CD14-positive monocyte (primary cell): ENCODE measurements at regions not wholly inside any gene's neighbourhood (a gene's known extent, or its start where the extent isn't known, plus 50 kb on each side); places are given as distances from the start of the nearest gene placed in this dataset.

ENCODE experiments used
- DNase-seq, 3 donors: peaks; one replicate each; pipeline ENCODE4 v3.0.0-alpha.2; 2011 to 2022
- H2AFZ ChIP-seq: 2 replicates; pipeline ENCODE4 v1.6.0; 2012; ENCODE audit warnings: mild to moderate bottlenecking, low read depth, low read length, inconsistent platforms; ENCODE audit not compliant: insufficient read depth, poor library complexity, severe bottlenecking
- H3K27ac ChIP-seq, 2 donors: 1 replicate in 1 of 2; 2 replicates in 1 of 2; pipeline ENCODE4 v1.5.1; 2012 to 2013; ENCODE audit warnings: low read length in 2 of 2, control low read depth in 1 of 2, inconsistent platforms in 1 of 2, low read depth in 1 of 2, mild to moderate bottlenecking in 1 of 2
- H3K27me3 ChIP-seq, 2 donors: one replicate each; pipeline versions ENCODE4 v1.6.0 to v1.6.1; 2011 to 2013; ENCODE audit warnings: low read length in 2 of 2; ENCODE audit not compliant: control insufficient read depth in 2 of 2, insufficient read depth in 2 of 2
- H3K36me3 ChIP-seq, 2 donors: replicated peaks in 1 of 2; 1 replicate in 1 of 2; 2 replicates in 1 of 2; pipeline versions ENCODE4 v1.5.1 to v1.6.1; 2012 to 2013; ENCODE audit warnings: low read length in 2 of 2, control low read depth in 1 of 2, inconsistent platforms in 1 of 2, mild to moderate bottlenecking in 1 of 2; ENCODE audit not compliant: insufficient read depth in 2 of 2, control insufficient read depth in 1 of 2
- H3K4me1 ChIP-seq, 2 donors: 1 replicate in 1 of 2; 2 replicates in 1 of 2; pipeline versions ENCODE4 v1.5.1 to v1.6.1; 2012 to 2013; ENCODE audit warnings: low read length in 2 of 2, control low read depth in 1 of 2, inconsistent platforms in 1 of 2, mild to moderate bottlenecking in 1 of 2, moderate library complexity in 1 of 2; ENCODE audit not compliant: insufficient read depth in 2 of 2, control insufficient read depth in 1 of 2
- H3K4me2 ChIP-seq: replicated peaks from 2 replicates; pipeline ENCODE3; 2012; ENCODE audit warnings: low read length, moderate library complexity, mild to moderate bottlenecking; ENCODE audit not compliant: poor library complexity, severe bottlenecking; ENCODE audit errors: extremely low read depth
- H3K4me3 ChIP-seq, 3 experiments: fragments of 200-600 bp in 1 of 3; sonication (generic) in 1 of 3; replicated peaks in 1 of 3; 1 replicate in 2 of 3; 2 replicates in 1 of 3; pipeline ENCODE4 v1.5.1; 2011 to 2013; ENCODE audit warnings: low read length in 3 of 3, mild to moderate bottlenecking in 3 of 3, control low read depth in 2 of 3, low read depth in 2 of 3, inconsistent platforms in 1 of 3, moderate library complexity in 1 of 3
- H3K79me2 ChIP-seq: 2 replicates; pipeline ENCODE4 v1.6.0; 2012; ENCODE audit warnings: mild to moderate bottlenecking, control low read depth, inconsistent platforms, low read length, moderate library complexity; ENCODE audit not compliant: insufficient read depth
- H3K9ac ChIP-seq: 2 replicates; pipeline ENCODE4 v1.6.0; 2017; ENCODE audit warnings: low read length, mild to moderate bottlenecking; ENCODE audit not compliant: insufficient read depth, poor library complexity, severe bottlenecking
- H3K9me3 ChIP-seq, 2 donors: replicated peaks in 1 of 2; 1 replicate in 1 of 2; 2 replicates in 1 of 2; pipeline versions ENCODE4 v1.5.1 to v1.6.1; 2012 to 2013; ENCODE audit warnings: low read length in 2 of 2, control low read depth in 1 of 2; ENCODE audit not compliant: control insufficient read depth in 1 of 2, insufficient read depth in 1 of 2
- H4K20me1 ChIP-seq: 2 replicates; pipeline ENCODE4 v1.6.0; 2012; ENCODE audit warnings: mild to moderate bottlenecking, low read length, control low read depth, moderate library complexity; ENCODE audit not compliant: insufficient read depth
- H3K27ac Mint-ChIP-seq, 7 donors: one replicate each; pipeline ENCODE4 v1.8.0; 2020; ENCODE audit warnings: mild to moderate bottlenecking in 7 of 7, mixed read lengths in 7 of 7, moderate library complexity in 6 of 7, inconsistent platforms in 2 of 7
- H3K27me3 Mint-ChIP-seq, 3 donors: one replicate each; pipeline ENCODE4 v1.8.0; 2021 to 2022; ENCODE audit warnings: low read depth in 3 of 3, mild to moderate bottlenecking in 3 of 3, mixed read lengths in 3 of 3, moderate library complexity in 3 of 3, inconsistent platforms in 1 of 3
- H3K36me3 Mint-ChIP-seq, 2 donors: one replicate each; pipeline ENCODE4 v1.8.0; 2020; ENCODE audit warnings: mixed read lengths in 2 of 2, inconsistent platforms in 1 of 2, mild to moderate bottlenecking in 1 of 2
- H3K4me1 Mint-ChIP-seq: one replicate; pipeline ENCODE4 v1.8.0; 2020; ENCODE audit warnings: mild to moderate bottlenecking, mixed read lengths
- H3K4me3 Mint-ChIP-seq, 2 donors: one replicate each; pipeline ENCODE4 v1.8.0; 2020; ENCODE audit warnings: mild to moderate bottlenecking in 2 of 2, mixed read lengths in 2 of 2, moderate library complexity in 1 of 2
- H3K9me3 Mint-ChIP-seq, 7 donors: one replicate each; pipeline ENCODE4 v1.8.0; 2020 to 2022; ENCODE audit warnings: mixed read lengths in 7 of 7, mild to moderate bottlenecking in 6 of 7, moderate library complexity in 6 of 7, inconsistent platforms in 2 of 7
- CTCF ChIP-seq: fragments of 200-600 bp; IDR thresholded peaks from one replicate; pipeline ENCODE4 v1.8.0; 2022; ENCODE audit warnings: antibody characterized with exemption, mild to moderate bottlenecking
- WGBS: methylation state at CpG from one replicate; pipeline ENCODE4 v1.1.5; 2013; ENCODE audit warnings: missing lambda C conversion rate; ENCODE audit not compliant: insufficient coverage; 5-methylcytosine and 5-hydroxymethylcytosine counted together
- intact Hi-C, 2 donors: fragments of 100-400 bp; cut with micrococcal nuclease; formaldehyde crosslinking; loops; one replicate each; pipeline versions ENCODE4 v1.15.0 to v1.15.1; 2023

GRCh38 chr13:59342400-59342799 lies 821.3 kb downstream of the DIAPH3 start:
- WGBS: 88% methylated on average over 4 of the region's 5 CpGs
- Histone ChIP-seq H3K9ac (no peak overlapping the region), H3K27me3 (no peaks in the 10 kb centered on the region), H4K20me1 (no peaks in the 10 kb centered on the region), H3K36me3 (no peaks in the 10 kb centered on the region), H3K27ac (no peak overlapping the region), H3K9me3 (no peaks in the 10 kb centered on the region), H3K4me2 (no peak overlapping the region), H2AFZ (no peak overlapping the region), H3K4me1 (no peaks in the 10 kb centered on the region), H3K79me2 (no peaks in the 10 kb centered on the region), H3K4me3 (no peak overlapping the region)
- TF ChIP-seq CTCF: no peak
- H3K9me3 Mint-ChIP-seq: peaks cover 0 to 6% (median 1%) of the 10 kb centered on the region in 7 donors
- H3K27me3 Mint-ChIP-seq: peaks cover 0 to 3% (median 2%) of the 10 kb centered on the region in 3 donors
- H3K27ac Mint-ChIP-seq: no peak overlapping the region
- H3K36me3 Mint-ChIP-seq: no peaks in the 10 kb centered on the region
- no peaks in the 10 kb centered on the region for H3K4me1 Mint-ChIP-seq
- no peak for DNase-seq
- no peak overlapping the region for H3K4me3 Mint-ChIP-seq
- intact Hi-C loops: no loop called here

GRCh38 chr13:59343132-59343531 lies 820.6 kb downstream of the DIAPH3 start:
- H3K4me3 ChIP-seq: no peak overlapping the region
- no peak for TF ChIP-seq CTCF
- no peak for DNase-seq
- no peak overlapping the region for H3K9ac ChIP-seq
- no peaks in the 10 kb centered on the region for H3K36me3 ChIP-seq
- intact Hi-C loops: no loop called here
- no peaks in the 10 kb centered on the region for H3K9me3 ChIP-seq
- H3K79me2 ChIP-seq: no peaks in the 10 kb centered on the region
- H3K36me3 Mint-ChIP-seq: no peaks in the 10 kb centered on the region
- H3K4me1 ChIP-seq: no peaks in the 10 kb centered on the region
- no peaks in the 10 kb centered on the region for H3K27me3 ChIP-seq
- no peak overlapping the region for H3K27ac Mint-ChIP-seq
- H3K27ac ChIP-seq: no peak overlapping the region
- no peaks in the 10 kb centered on the region for H3K4me1 Mint-ChIP-seq
- H4K20me1 ChIP-seq: no peaks in the 10 kb centered on the region
- H3K4me3 Mint-ChIP-seq: no peak overlapping the region
- peaks cover 0 to 6% (median 1%) of the 10 kb centered on the region in 7 donors for H3K9me3 Mint-ChIP-seq
- peaks cover 1 to 3% (median 2%) of the 10 kb centered on the region in 3 donors for H3K27me3 Mint-ChIP-seq
- no peak overlapping the region for H2AFZ ChIP-seq
- WGBS: no CpG with 5 or more reads among the region's 3 CpGs
- H3K4me2 ChIP-seq: no peak overlapping the region
